ENCODE measurements at regions not wholly inside any gene's neighbourhood (a gene's known extent, or its start where the extent isn't known, plus 50 kb on each side); places are given as distances from the start of the nearest gene placed in this dataset.

GRCh38 chr10:60461688-60462087 lies 72.0 kb upstream of the ANK3 start:
- DNase-seq: no peak

- peak in 1 of 2 experiments; percentile 65 for DNase-seq
These were observed 70.2 kb upstream of the ANK3 start for GRCh38 chr10:60459701-60460457.

- DNase-seq: no peak
These were observed 66.4 kb upstream of the ANK3 start for GRCh38 chr10:60456053-60456452.

- no peak for DNase-seq
These were observed 64.7 kb upstream of the ANK3 start for GRCh38 chr10:60454336-60454735.

- DNase-seq: no peak
These were observed 63.4 kb upstream of the ANK3 start for GRCh38 chr10:60453036-60453435.

- no peak for DNase-seq
These were observed 60.6 kb upstream of the ANK3 start for GRCh38 chr10:60450291-60450690.

- no peak for DNase-seq
These were observed 58.6 kb upstream of the ANK3 start for GRCh38 chr10:60448246-60448645.

- peak in 1 of 2 experiments; percentile 3 for DNase-seq
These were observed 57.2 kb upstream of the ANK3 start for GRCh38 chr10:60446851-60447250.

- no peak for DNase-seq
These were observed 56.6 kb upstream of the ANK3 start for GRCh38 chr10:60446070-60446833.

GRCh38 chr10:60444494-60445064 lies 54.9 kb upstream of the ANK3 start:
- peak; percentile 23 to 34 for DNase-seq

- DNase-seq: no peak
These were observed 53.7 kb upstream of the ANK3 start for GRCh38 chr10:60443346-60443745.

- peak in 1 of 2 experiments; percentile 4 for DNase-seq
These were observed 51.8 kb upstream of the ANK3 start for GRCh38 chr10:60441515-60441914.

- no peak for DNase-seq
These were observed 50.0 kb upstream of the ANK3 start for GRCh38 chr10:60439641-60440040.
